Right forelimb (tissue), 1 donor: ENCODE measurements at regions not wholly inside any gene's neighbourhood (a gene's known extent, or its start where the extent isn't known, plus 50 kb on each side); places are given as distances from the start of the nearest gene placed in this dataset.
"Not testable (repeated sequence)": the region's sequence is repeated elsewhere in the genome, so short reads cannot be mapped to it uniquely, and the experiment has no call there.

ENCODE experiments used
- DNase-seq: peaks from one replicate; pipeline ENCODE4 v3.0.0-alpha.2; 2018

- no peak for DNase-seq
Observed at GRCh38 chr4:63226229-63226628, 1183.0 kb downstream of the TECRL start.

- no peak for DNase-seq
Observed at GRCh38 chr4:63222466-63222865, 1186.8 kb downstream of the TECRL start.

- DNase-seq, result no peak
Observed at GRCh38 chr4:63221477-63221876, 1187.8 kb downstream of the TECRL start.

- no peak for DNase-seq
Observed at GRCh38 chr4:63218856-63219255, 1190.4 kb downstream of the TECRL start.

GRCh38 chr4:63214076-63214475, 1195.2 kb downstream of the TECRL start:
- DNase-seq, result no peak

GRCh38 chr4:63211776-63212479, 1197.3 kb downstream of the TECRL start:
- DNase-seq, result no peak

GRCh38 chr4:63211375-63211774, 1197.9 kb downstream of the TECRL start:
- no peak for DNase-seq

GRCh38 chr4:63193029-63193428, 1216.2 kb downstream of the TECRL start:
- DNase-seq, result not testable (repeated sequence)

GRCh38 chr4:63171341-63171740, 1237.9 kb downstream of the TECRL start:
- DNase-seq, result no peak

GRCh38 chr4:63170923-63171322, 1238.3 kb downstream of the TECRL start:
- no peak for DNase-seq

GRCh38 chr4:63169836-63170235, 1239.4 kb downstream of the TECRL start:
- no peak for DNase-seq

GRCh38 chr4:63155561-63155960, 1253.7 kb downstream of the TECRL start:
- no peak for DNase-seq

GRCh38 chr4:63123441-63123840, 1285.8 kb downstream of the TECRL start:
- no peak for DNase-seq

- DNase-seq, result no peak
Observed at GRCh38 chr4:63122955-63123354, 1286.3 kb downstream of the TECRL start.

GRCh38 chr4:63106600-63106999, 1302.7 kb downstream of the TECRL start:
- no peak for DNase-seq

GRCh38 chr4:63105839-63106238, 1303.4 kb downstream of the TECRL start:
- no peak for DNase-seq

GRCh38 chr4:63090641-63091040, 1318.6 kb downstream of the TECRL start:
- no peak for DNase-seq

- no peak for DNase-seq
Observed at GRCh38 chr4:63085091-63085490, 1324.2 kb downstream of the TECRL start.

- DNase-seq, result no peak
Observed at GRCh38 chr4:63080934-63081333, 1328.3 kb downstream of the TECRL start.

GRCh38 chr4:63063760-63064159, 1345.5 kb downstream of the TECRL start:
- DNase-seq, result no peak

GRCh38 chr4:63062891-63063290, 1346.4 kb downstream of the TECRL start:
- not testable (repeated sequence) for DNase-seq

- DNase-seq, result no peak
Observed at GRCh38 chr4:63049726-63050125, 1359.5 kb downstream of the TECRL start.

- DNase-seq, result no peak
Observed at GRCh38 chr4:63049278-63049677, 1360.0 kb downstream of the TECRL start.

GRCh38 chr4:63036159-63036866, 1372.9 kb downstream of the TECRL start:
- DNase-seq, result no peak

- DNase-seq, result no peak
Observed at GRCh38 chr4:63029380-63029779, 1379.9 kb downstream of the TECRL start.
